Kidney (tissue), 13 donors: ENCODE measurements at regions not wholly inside any gene's neighbourhood (a gene's known extent, or its start where the extent isn't known, plus 50 kb on each side); places are given as distances from the start of the nearest gene placed in this dataset.

Experiments
- DNase-seq, 5 donors: peaks; one replicate each; pipeline ENCODE4 v3.0.0-alpha.2; 2013 to 2020
- FAIRE-seq: peaks from 2 replicates; lab custom pipeline; 2012; peaks lifted over from hg19 to GRCh38; lab: Jason Lieb, UNC
- H3K27ac ChIP-seq, 2 donors: one replicate each; pipeline ENCODE4 v1.7.0; 2013; ENCODE audit warnings: low read depth in 2 of 2, low read length in 2 of 2, inconsistent platforms in 1 of 2
- H3K27me3 ChIP-seq: one replicate; pipeline ENCODE4 v1.7.1; 2013; ENCODE audit warnings: low read length, inconsistent platforms; ENCODE audit not compliant: control insufficient read depth, insufficient read depth
- H3K36me3 ChIP-seq, 3 donors: one replicate each; pipeline versions ENCODE4 v1.7.0 to v1.7.1; 2013; ENCODE audit warnings: low read length in 3 of 3, control low read depth in 1 of 3, inconsistent platforms in 1 of 3; ENCODE audit not compliant: insufficient read depth in 3 of 3, control insufficient read depth in 2 of 3
- H3K4me1 ChIP-seq, 3 donors: one replicate each; pipeline versions ENCODE4 v1.7.0 to v1.7.1; 2013; ENCODE audit warnings: low read length in 3 of 3, inconsistent platforms in 1 of 3, low read depth in 1 of 3; ENCODE audit not compliant: control insufficient read depth in 2 of 3, insufficient read depth in 2 of 3
- H3K4me3 ChIP-seq, 3 donors: one replicate each; pipeline versions ENCODE4 v1.7.0 to v1.8.1; 2013; ENCODE audit warnings: low read length in 3 of 3, control low read depth in 1 of 3, inconsistent platforms in 1 of 3
- H3K9ac ChIP-seq, 3 donors: one replicate each; pipeline versions ENCODE4 v1.7.0 to v1.7.1; 2013; ENCODE audit warnings: low read length in 3 of 3, control low read depth in 1 of 3, inconsistent platforms in 1 of 3
- H3K9me3 ChIP-seq, 3 donors: one replicate each; pipeline versions ENCODE4 v1.7.0 to v1.7.1; 2013; ENCODE audit warnings: low read length in 3 of 3, control low read depth in 1 of 3, inconsistent platforms in 1 of 3; ENCODE audit not compliant: control insufficient read depth in 2 of 3, insufficient read depth in 1 of 3
- CTCF ChIP-seq: IDR thresholded peaks from 3 replicates; pipeline ENCODE4 v1.5.1; 2012; ENCODE audit warnings: mild to moderate bottlenecking, moderate library complexity, borderline replicate concordance; ENCODE audit not compliant: insufficient read depth; ENCODE audit errors: extremely low read depth
- intact Hi-C: fragments of 100-400 bp; cut with DNase I; formaldehyde crosslinking; loops from one replicate; pipeline ENCODE4 v1.11.1; 2022
- donor health status: control.
- donor health status: control.
- donor health status: control.
- donor health status: control.
- donor health status: control.
- donor health status: DM: yes; HTN: yes; CAD: no.
- donor health status: Normal renal cell carcinoma (clear cell type).

- intact Hi-C loops = no loop called here
- H3K27me3 ChIP-seq = no peaks in the 10 kb centered on the region
- TF ChIP-seq CTCF = no peak
- FAIRE-seq (no peak), DNase-seq (peak in 2 of 5 donors; percentile 74 to 83)
- no peak overlapping the region for H3K27ac ChIP-seq
- no peaks in the 10 kb centered on the region for H3K36me3 ChIP-seq
- H3K9me3 ChIP-seq = no peaks in the 10 kb centered on the region
- no peaks in the 10 kb centered on the region for H3K4me1 ChIP-seq
- H3K9ac ChIP-seq = peak overlapping the region in 1 of 3 donors; percentile 66
- peak overlapping the region; percentile 44 to 69 (median 48) for H3K4me3 ChIP-seq
These were observed 724.9 kb upstream of the ARRDC4 start for GRCh38 chr15:97235611-97235985.

GRCh38 chr15:97236140-97236539 lies 724.4 kb upstream of the ARRDC4 start:
- Histone ChIP-seq H3K27ac (no peak overlapping the region), H3K4me1 (no peaks in the 10 kb centered on the region), H3K27me3 (no peaks in the 10 kb centered on the region), H3K4me3 (peak overlapping the region in 2 of 3 donors; percentile 24 to 31), H3K9ac (no peak overlapping the region), H3K9me3 (no peaks in the 10 kb centered on the region), H3K36me3 (no peaks in the 10 kb centered on the region)
- intact Hi-C loops = no loop called here
- no peak for TF ChIP-seq CTCF
- no peak for FAIRE-seq
- peak in 2 of 5 donors; percentile 32 to 54 for DNase-seq

GRCh38 chr15:97237160-97237559 lies 723.3 kb upstream of the ARRDC4 start:
- H3K27me3 ChIP-seq = no peaks in the 10 kb centered on the region
- H3K9ac ChIP-seq = no peak overlapping the region
- peak overlapping the region in 1 of 3 donors; percentile 4 for H3K4me3 ChIP-seq
- no peak overlapping the region for H3K27ac ChIP-seq
- no peaks in the 10 kb centered on the region for H3K36me3 ChIP-seq
- H3K9me3 ChIP-seq = no peaks in the 10 kb centered on the region
- intact Hi-C loops = no loop called here
- H3K4me1 ChIP-seq = no peaks in the 10 kb centered on the region
- no peak for TF ChIP-seq CTCF
- FAIRE-seq (no peak), DNase-seq (peak in 2 of 5 donors; percentile 51 to 67)

- H3K4me1 ChIP-seq = no peaks in the 10 kb centered on the region
- H3K9me3 ChIP-seq = peaks cover 0 to 5% (median 0%) of the 10 kb centered on the region in 3 donors
- intact Hi-C loops = no loop called here
- H3K9ac ChIP-seq = no peak overlapping the region
- no peaks in the 10 kb centered on the region for H3K27me3 ChIP-seq
- no peak overlapping the region for H3K4me3 ChIP-seq
- no peak for FAIRE-seq
- DNase-seq = no peak
- TF ChIP-seq CTCF = no peak
- H3K36me3 ChIP-seq = no peaks in the 10 kb centered on the region
- no peak overlapping the region for H3K27ac ChIP-seq
These were observed 712.1 kb upstream of the ARRDC4 start for GRCh38 chr15:97248376-97248775.
